H1 (cell line): ENCODE measurements at regions not wholly inside any gene's neighbourhood (a gene's known extent, or its start where the extent isn't known, plus 50 kb on each side); places are given as distances from the start of the nearest gene placed in this dataset.

Source experiments
- CTCF ChIA-PET: fragments of 300-600 bp; sonication (Branson Sonifier 250); formaldehyde crosslinking; loops from one replicate; lab custom pipeline; 2021; ENCODE audit not compliant: partially characterized antibody; lab: Charles Lee
- POLR2A ChIA-PET: fragments of 300-600 bp; sonication (Branson Sonifier 250); formaldehyde crosslinking; loops from one replicate; lab custom pipeline; 2021; ENCODE audit warnings: inconsistent platforms; ENCODE audit not compliant: partially characterized antibody; lab: Charles Lee
- DNase-seq, 2 experiments: peaks; one replicate each; pipeline versions ENCODE4 v3.0.0 to v3.0.0-alpha.2; 2010 to 2022; ENCODE audit warnings: low spot score in 2 of 2, low read depth in 1 of 2, mixed read lengths in 1 of 2
- FAIRE-seq: peaks from 2 replicates; lab custom pipeline; 2011; peaks lifted over from hg19 to GRCh38; lab: Jason Lieb, UNC
- H2AFZ ChIP-seq: 2 replicates; pipeline ENCODE4 v1.8.1; 2012; ENCODE audit warnings: low read length, inconsistent platforms
- H2AK5ac ChIP-seq: 2 replicates; pipeline ENCODE4 v1.6.1; 2013; ENCODE audit warnings: low read depth, low read length
- H2BK120ac ChIP-seq: replicated peaks from 2 replicates; pipeline ENCODE3; 2013; ENCODE audit warnings: low read depth, low read length, inconsistent platforms
- H2BK12ac ChIP-seq: 2 replicates; pipeline ENCODE4 v1.6.1; 2013; ENCODE audit warnings: low read depth, low read length
- H2BK15ac ChIP-seq: 2 replicates; pipeline ENCODE4 v1.6.1; 2013; ENCODE audit warnings: low read length
- H2BK20ac ChIP-seq: 2 replicates; pipeline ENCODE4 v1.6.1; 2013; ENCODE audit warnings: low read length
- H2BK5ac ChIP-seq: 2 replicates; pipeline ENCODE4 v1.6.1; 2013; ENCODE audit warnings: low read depth, low read length
- H3K14ac ChIP-seq: 2 replicates; pipeline ENCODE4 v1.6.1; 2013; ENCODE audit warnings: inconsistent platforms; ENCODE audit not compliant: insufficient read length
- H3K18ac ChIP-seq: 2 replicates; pipeline ENCODE4 v1.6.1; 2013; ENCODE audit warnings: low read length; ENCODE audit errors: extremely low read depth
- H3K23ac ChIP-seq: 2 replicates; pipeline ENCODE4 v1.6.1; 2013; ENCODE audit warnings: inconsistent platforms; ENCODE audit not compliant: insufficient read length
- H3K23me2 ChIP-seq: 2 replicates; pipeline ENCODE4 v1.6.1; 2013; ENCODE audit warnings: low read depth, low read length
- H3K27ac ChIP-seq: 2 replicates; pipeline ENCODE4 v1.6.1; 2011; ENCODE audit warnings: low read depth, low read length, inconsistent platforms
- H3K27me3 ChIP-seq, 4 experiments: replicated peaks in 1 of 4; 1 replicate in 1 of 4; 2 replicates in 3 of 4; pipeline versions ENCODE4 v1.6.1 to v1.8.1; 2011 to 2013; ENCODE audit warnings: low read length in 3 of 4, mild to moderate bottlenecking in 3 of 4, inconsistent platforms in 2 of 4, mixed read lengths in 2 of 4, moderate library complexity in 1 of 4; ENCODE audit not compliant: control insufficient read depth in 3 of 4, insufficient read depth in 3 of 4; ENCODE audit errors: extremely low read depth in 1 of 4
- H3K36me3 ChIP-seq, 4 experiments: 2 replicates each; pipeline versions ENCODE4 v1.6.1 to v1.8.1; 2011 to 2013; ENCODE audit warnings: mild to moderate bottlenecking in 4 of 4, low read length in 3 of 4, moderate library complexity in 2 of 4, control low read depth in 1 of 4, inconsistent platforms in 1 of 4; ENCODE audit not compliant: insufficient read depth in 4 of 4, control insufficient read depth in 2 of 4
- H3K4ac ChIP-seq: replicated peaks from 2 replicates; pipeline ENCODE3; 2013; ENCODE audit warnings: low read length, low read depth, mixed read lengths, inconsistent platforms; ENCODE audit not compliant: insufficient read length
- H3K4me1 ChIP-seq, 4 experiments: replicated peaks in 1 of 4; 1 replicate in 1 of 4; 2 replicates in 3 of 4; pipeline versions ENCODE4 v1.6.1 to v1.8.1; 2011 to 2013; ENCODE audit warnings: low read length in 3 of 4, inconsistent platforms in 2 of 4, mixed read lengths in 1 of 4; ENCODE audit not compliant: insufficient read depth in 4 of 4, control insufficient read depth in 3 of 4
- H3K4me2 ChIP-seq, 2 experiments: 2 replicates each; pipeline versions ENCODE4 v1.6.1 to v1.8.1; 2011 to 2013; ENCODE audit warnings: low read depth in 2 of 2, low read length in 2 of 2, control low read depth in 1 of 2, inconsistent platforms in 1 of 2, mild to moderate bottlenecking in 1 of 2; ENCODE audit not compliant: insufficient read depth in 1 of 2
- H3K4me3 ChIP-seq, 4 experiments: fragments of 200-600, 300-600 bp in 1 of 4; sonication (generic), shearing (Covaris generic), sonication (Bioruptor Twin) in 1 of 4; 2 replicates each; pipeline versions ENCODE4 v1.5.1 to v1.8.1; 2011 to 2016; ENCODE audit warnings: low read length in 4 of 4, low read depth in 3 of 4, control low read depth in 2 of 4, inconsistent platforms in 2 of 4, mild to moderate bottlenecking in 2 of 4, mixed read lengths in 1 of 4, moderate library complexity in 1 of 4; ENCODE audit not compliant: insufficient read depth in 2 of 4; ENCODE audit errors: extremely low read depth in 1 of 4
- H3K56ac ChIP-seq: replicated peaks from 2 replicates; pipeline ENCODE3; 2013; ENCODE audit warnings: low read depth, mild to moderate bottlenecking, mixed read lengths, low read length, inconsistent platforms; ENCODE audit not compliant: insufficient read length
- H3K79me1 ChIP-seq: 2 replicates; pipeline ENCODE4 v1.6.1; 2013; ENCODE audit warnings: low read depth, low read length, control low read depth
- H3K79me2 ChIP-seq, 2 experiments: 2 replicates each; pipeline versions ENCODE4 v1.6.1 to v1.8.1; 2012 to 2013; ENCODE audit warnings: low read length in 2 of 2, mild to moderate bottlenecking in 2 of 2, inconsistent platforms in 1 of 2; ENCODE audit not compliant: insufficient read depth in 2 of 2, control insufficient read depth in 1 of 2
- H3K9ac ChIP-seq, 4 experiments: replicated peaks in 1 of 4; 1 replicate in 1 of 4; 2 replicates in 3 of 4; pipeline versions ENCODE4 v1.6.1 to v1.8.1; 2011 to 2013; ENCODE audit warnings: low read depth in 3 of 4, low read length in 3 of 4, control low read depth in 2 of 4, mild to moderate bottlenecking in 2 of 4, moderate library complexity in 2 of 4, inconsistent platforms in 1 of 4; ENCODE audit errors: extremely low read depth in 1 of 4
- H3K9me3 ChIP-seq, 2 experiments: 2 replicates each; pipeline versions ENCODE4 v1.6.1 to v1.8.1; 2012 to 2013; ENCODE audit warnings: mild to moderate bottlenecking in 2 of 2, moderate library complexity in 2 of 2, control low read depth in 1 of 2, inconsistent platforms in 1 of 2, low read depth in 1 of 2, low read length in 1 of 2, mixed read lengths in 1 of 2; ENCODE audit not compliant: insufficient read depth in 2 of 2
- H4K20me1 ChIP-seq, 2 experiments: replicated peaks in 1 of 2; 2 replicates each; pipeline versions ENCODE3 to v1.8.1; 2011 to 2013; ENCODE audit warnings: inconsistent platforms in 2 of 2, low read length in 2 of 2, mild to moderate bottlenecking in 1 of 2; ENCODE audit not compliant: insufficient read depth in 2 of 2, control insufficient read depth in 1 of 2
- H4K5ac ChIP-seq: 2 replicates; pipeline ENCODE4 v1.6.1; 2013; ENCODE audit warnings: low read length, low read depth, mixed read lengths, inconsistent platforms; ENCODE audit not compliant: insufficient read length
- H4K8ac ChIP-seq: 2 replicates; pipeline ENCODE4 v1.8.0; 2013; ENCODE audit warnings: mild to moderate bottlenecking, moderate library complexity, low read length, inconsistent platforms; ENCODE audit not compliant: insufficient read depth; ENCODE audit errors: extremely low read depth
- H4K91ac ChIP-seq: replicated peaks from 2 replicates; pipeline ENCODE3; 2013; ENCODE audit warnings: low read length, mixed read lengths, inconsistent platforms; ENCODE audit not compliant: insufficient read length
- ATF3 ChIP-seq: IDR thresholded peaks from 2 replicates; pipeline ENCODE4 v1.6.1; 2011; ENCODE audit warnings: low read depth, mild to moderate bottlenecking, low read length; ENCODE audit not compliant: insufficient read depth
- E2F6 ChIP-seq: IDR thresholded peaks from 2 replicates; pipeline ENCODE4 v1.6.1; 2012; ENCODE audit warnings: inconsistent platforms
- MAX ChIP-seq: IDR thresholded peaks from 2 replicates; pipeline ENCODE4 v1.6.1; 2012; ENCODE audit warnings: inconsistent platforms
- RBBP5 ChIP-seq: IDR thresholded peaks from 2 replicates; pipeline ENCODE4 v1.7.1; 2012; ENCODE audit warnings: low read depth, mild to moderate bottlenecking, inconsistent platforms, low read length, moderate library complexity, borderline replicate concordance
- RFX5 ChIP-seq: IDR thresholded peaks from 2 replicates; pipeline ENCODE4 v1.6.1; 2011; ENCODE audit warnings: low read depth, low read length, improper control_type of control experiment, borderline replicate concordance
- SAP30 ChIP-seq: fragments of 300-600 bp; sonication (generic); IDR thresholded peaks from 2 replicates; pipeline ENCODE4 v1.7.1; 2012; ENCODE audit warnings: low read length, moderate library complexity, mild to moderate bottlenecking, inconsistent platforms; ENCODE audit not compliant: insufficient read depth, insufficient replicate concordance
- USF2 ChIP-seq: IDR thresholded peaks from 2 replicates; pipeline ENCODE4 v1.6.1; 2011; ENCODE audit warnings: low read length, improper control_type of control experiment
- YY1 ChIP-seq: IDR thresholded peaks from 2 replicates; pipeline ENCODE4 v1.6.1; 2011; ENCODE audit warnings: low read depth, mild to moderate bottlenecking, low read length
- WGBS, 2 experiments: shearing (Covaris generic) in 1 of 2; methylation state at CpG; one replicate each; pipeline versions ENCODE4 v1.1.6 to v1.1.7; 2013 to 2015; ENCODE audit warnings: low lambda C conversion rate in 2 of 2, mixed read lengths in 2 of 2, inconsistent platforms in 1 of 2, low coverage in 1 of 2, missing lambda C conversion rate in 1 of 2; ENCODE audit not compliant: insufficient replicate concordance in 2 of 2, insufficient coverage in 1 of 2, insufficient read length in 1 of 2; ENCODE audit errors: extremely low coverage in 1 of 2, missing lambda C conversion rate in 1 of 2; 5-methylcytosine and 5-hydroxymethylcytosine counted together

GRCh38 chr6:126888727-126889725 is 229.4 kb upstream of the RSPO3 start:
- Histone ChIP-seq H3K56ac (no peak overlapping the region), H3K27me3 (no peaks in the 10 kb centered on the region), H4K91ac (no peak overlapping the region), H3K4me2 (no peak overlapping the region), H2BK15ac (no peak overlapping the region), H3K36me3 (no peaks in the 10 kb centered on the region), H3K27ac (no peak overlapping the region), H3K23me2 (no peaks in the 10 kb centered on the region), H4K8ac (no peak overlapping the region), H4K5ac (no peak overlapping the region), H3K4me3 (no peak overlapping the region), H3K18ac (no peak overlapping the region), H3K14ac (no peak overlapping the region), H3K4me1 (no peaks in the 10 kb centered on the region), H3K9me3 (no peaks in the 10 kb centered on the region), H4K20me1 (no peaks in the 10 kb centered on the region), H3K4ac (no peak overlapping the region), H2BK12ac (no peak overlapping the region), H2AK5ac (no peak overlapping the region), H2AFZ (no peak overlapping the region), H2BK20ac (no peak overlapping the region), H3K79me2 (no peaks in the 10 kb centered on the region), H2BK5ac (no peak overlapping the region), H2BK120ac (no peak overlapping the region), H3K79me1 (no peaks in the 10 kb centered on the region), H3K9ac (no peak overlapping the region), H3K23ac (no peak overlapping the region)
- WGBS, 2 experiments, result 91% methylated on average over 5 of the region's 5 CpGs; no CpG with 5 or more reads in 1 of the 2 experiments
- TF ChIP-seq USF2 (no peak), YY1 (no peak), MAX (no peak), RBBP5 (no peak), E2F6 (no peak), SAP30 (no peak), ATF3 (no peak), RFX5 (no peak)
- ChIA-PET POLR2A (interaction anchor here (0.7 kb wide), 1 partner anchor 226 kb away, joined by 3 read pairs; no protein-coding TSS in a partner anchor), CTCF (interaction anchor here (0.6 to 1.1 kb wide), 2 partner anchors 12 to 552 kb away, joined by 3 read pairs; no protein-coding TSS in a partner anchor)
- DNase-seq (no peak), FAIRE-seq (no peak)
